ENCODE measurements at regions not wholly inside any gene's neighbourhood (a gene's known extent, or its start where the extent isn't known, plus 50 kb on each side); places are given as distances from the start of the nearest gene placed in this dataset.

DNA sequence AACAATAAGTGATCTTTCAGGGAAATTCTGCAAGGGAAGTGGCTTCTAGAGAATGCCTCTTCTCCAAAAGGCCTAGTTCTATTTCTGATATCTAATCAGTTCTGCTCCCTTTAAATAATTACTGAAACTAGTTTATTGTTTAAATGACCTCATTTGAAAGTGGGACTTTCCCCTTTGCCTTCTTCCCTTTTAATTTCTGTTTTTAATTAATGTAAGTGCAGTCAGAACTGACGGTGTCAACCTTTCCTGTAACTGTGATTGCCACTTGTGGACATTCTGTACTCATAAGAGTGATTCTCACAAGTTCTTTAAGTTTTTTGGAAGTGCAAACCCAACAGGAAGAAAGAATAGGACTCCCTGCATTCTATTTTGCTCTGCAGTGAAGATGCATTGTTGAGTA lies 265.3 kb upstream of the PLEKHG7 start (continued):
- TF ChIP-seq SUPT20H (IDR thresholded peaks at IDR 0.05; ENCODE audit: borderline replicate concordance, control insufficient read depth, low read depth, low read length) (no peak), MTA3 (IDR thresholded peaks at IDR 0.05; ENCODE audit: borderline replicate concordance, low read length) (no peak), NFXL1 (IDR thresholded peaks at IDR 0.05; ENCODE audit: borderline replicate concordance) (no peak), ZSCAN29 (IDR thresholded peaks at IDR 0.05) (no peak), NFYB (IDR thresholded peaks at IDR 0.05; ENCODE audit: insufficient read depth, low read depth, low read length) (no peak), TAF1 (IDR thresholded peaks at IDR 0.05; ENCODE audit: borderline replicate concordance, low read depth, low read length) (no peak), MEF2A (IDR thresholded peaks at IDR 0.05; ENCODE audit: insufficient read depth, low read depth, low read length) (0 out of 2 replicates have a peak, but pooled peaks have one; percentile 32), GABPA (IDR thresholded peaks at IDR 0.05; ENCODE audit: low read depth) (no peak), STAT3 (IDR thresholded peaks at IDR 0.05; ENCODE audit: low read depth, low read length) (no peak), LARP7 (IDR thresholded peaks at IDR 0.05) (no peak)
- TF ChIP-seq, protein P1, sequence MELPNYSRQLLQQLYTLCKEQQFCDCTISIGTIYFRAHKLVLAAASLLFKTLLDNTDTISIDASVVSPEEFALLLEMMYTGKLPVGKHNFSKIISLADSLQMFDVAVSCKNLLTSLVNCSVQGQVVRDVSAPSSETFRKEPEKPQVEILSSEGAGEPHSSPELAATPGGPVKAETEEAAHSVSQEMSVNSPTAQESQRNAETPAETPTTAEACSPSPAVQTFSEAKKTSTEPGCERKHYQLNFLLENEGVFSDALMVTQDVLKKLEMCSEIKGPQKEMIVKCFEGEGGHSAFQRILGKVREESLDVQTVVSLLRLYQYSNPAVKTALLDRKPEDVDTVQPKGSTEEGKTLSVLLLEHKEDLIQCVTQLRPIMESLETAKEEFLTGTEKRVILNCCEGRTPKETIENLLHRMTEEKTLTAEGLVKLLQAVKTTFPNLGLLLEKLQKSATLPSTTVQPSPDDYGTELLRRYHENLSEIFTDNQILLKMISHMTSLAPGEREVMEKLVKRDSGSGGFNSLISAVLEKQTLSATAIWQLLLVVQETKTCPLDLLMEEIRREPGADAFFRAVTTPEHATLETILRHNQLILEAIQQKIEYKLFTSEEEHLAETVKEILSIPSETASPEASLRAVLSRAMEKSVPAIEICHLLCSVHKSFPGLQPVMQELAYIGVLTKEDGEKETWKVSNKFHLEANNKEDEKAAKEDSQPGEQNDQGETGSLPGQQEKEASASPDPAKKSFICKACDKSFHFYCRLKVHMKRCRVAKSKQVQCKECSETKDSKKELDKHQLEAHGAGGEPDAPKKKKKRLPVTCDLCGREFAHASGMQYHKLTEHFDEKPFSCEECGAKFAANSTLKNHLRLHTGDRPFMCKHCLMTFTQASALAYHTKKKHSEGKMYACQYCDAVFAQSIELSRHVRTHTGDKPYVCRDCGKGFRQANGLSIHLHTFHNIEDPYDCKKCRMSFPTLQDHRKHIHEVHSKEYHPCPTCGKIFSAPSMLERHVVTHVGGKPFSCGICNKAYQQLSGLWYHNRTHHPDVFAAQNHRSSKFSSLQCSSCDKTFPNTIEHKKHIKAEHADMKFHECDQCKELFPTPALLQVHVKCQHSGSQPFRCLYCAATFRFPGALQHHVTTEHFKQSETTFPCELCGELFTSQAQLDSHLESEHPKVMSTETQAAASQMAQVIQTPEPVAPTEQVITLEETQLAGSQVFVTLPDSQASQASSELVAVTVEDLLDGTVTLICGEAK (IDR thresholded peaks at IDR 0.05; ENCODE audit: borderline replicate concordance) = no peak
- TF ChIP-seq, protein P2, sequence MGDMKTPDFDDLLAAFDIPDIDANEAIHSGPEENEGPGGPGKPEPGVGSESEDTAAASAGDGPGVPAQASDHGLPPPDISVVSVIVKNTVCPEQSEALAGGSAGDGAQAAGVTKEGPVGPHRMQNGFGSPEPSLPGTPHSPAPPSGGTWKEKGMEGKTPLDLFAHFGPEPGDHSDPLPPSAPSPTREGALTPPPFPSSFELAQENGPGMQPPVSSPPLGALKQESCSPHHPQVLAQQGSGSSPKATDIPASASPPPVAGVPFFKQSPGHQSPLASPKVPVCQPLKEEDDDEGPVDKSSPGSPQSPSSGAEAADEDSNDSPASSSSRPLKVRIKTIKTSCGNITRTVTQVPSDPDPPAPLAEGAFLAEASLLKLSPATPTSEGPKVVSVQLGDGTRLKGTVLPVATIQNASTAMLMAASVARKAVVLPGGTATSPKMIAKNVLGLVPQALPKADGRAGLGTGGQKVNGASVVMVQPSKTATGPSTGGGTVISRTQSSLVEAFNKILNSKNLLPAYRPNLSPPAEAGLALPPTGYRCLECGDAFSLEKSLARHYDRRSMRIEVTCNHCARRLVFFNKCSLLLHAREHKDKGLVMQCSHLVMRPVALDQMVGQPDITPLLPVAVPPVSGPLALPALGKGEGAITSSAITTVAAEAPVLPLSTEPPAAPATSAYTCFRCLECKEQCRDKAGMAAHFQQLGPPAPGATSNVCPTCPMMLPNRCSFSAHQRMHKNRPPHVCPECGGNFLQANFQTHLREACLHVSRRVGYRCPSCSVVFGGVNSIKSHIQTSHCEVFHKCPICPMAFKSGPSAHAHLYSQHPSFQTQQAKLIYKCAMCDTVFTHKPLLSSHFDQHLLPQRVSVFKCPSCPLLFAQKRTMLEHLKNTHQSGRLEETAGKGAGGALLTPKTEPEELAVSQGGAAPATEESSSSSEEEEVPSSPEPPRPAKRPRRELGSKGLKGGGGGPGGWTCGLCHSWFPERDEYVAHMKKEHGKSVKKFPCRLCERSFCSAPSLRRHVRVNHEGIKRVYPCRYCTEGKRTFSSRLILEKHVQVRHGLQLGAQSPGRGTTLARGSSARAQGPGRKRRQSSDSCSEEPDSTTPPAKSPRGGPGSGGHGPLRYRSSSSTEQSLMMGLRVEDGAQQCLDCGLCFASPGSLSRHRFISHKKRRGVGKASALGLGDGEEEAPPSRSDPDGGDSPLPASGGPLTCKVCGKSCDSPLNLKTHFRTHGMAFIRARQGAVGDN (IDR thresholded peaks at IDR 0.05) = 0 out of 2 replicates have a peak, but pooled peaks have one; percentile 35
- TF ChIP-seq, protein P3, sequence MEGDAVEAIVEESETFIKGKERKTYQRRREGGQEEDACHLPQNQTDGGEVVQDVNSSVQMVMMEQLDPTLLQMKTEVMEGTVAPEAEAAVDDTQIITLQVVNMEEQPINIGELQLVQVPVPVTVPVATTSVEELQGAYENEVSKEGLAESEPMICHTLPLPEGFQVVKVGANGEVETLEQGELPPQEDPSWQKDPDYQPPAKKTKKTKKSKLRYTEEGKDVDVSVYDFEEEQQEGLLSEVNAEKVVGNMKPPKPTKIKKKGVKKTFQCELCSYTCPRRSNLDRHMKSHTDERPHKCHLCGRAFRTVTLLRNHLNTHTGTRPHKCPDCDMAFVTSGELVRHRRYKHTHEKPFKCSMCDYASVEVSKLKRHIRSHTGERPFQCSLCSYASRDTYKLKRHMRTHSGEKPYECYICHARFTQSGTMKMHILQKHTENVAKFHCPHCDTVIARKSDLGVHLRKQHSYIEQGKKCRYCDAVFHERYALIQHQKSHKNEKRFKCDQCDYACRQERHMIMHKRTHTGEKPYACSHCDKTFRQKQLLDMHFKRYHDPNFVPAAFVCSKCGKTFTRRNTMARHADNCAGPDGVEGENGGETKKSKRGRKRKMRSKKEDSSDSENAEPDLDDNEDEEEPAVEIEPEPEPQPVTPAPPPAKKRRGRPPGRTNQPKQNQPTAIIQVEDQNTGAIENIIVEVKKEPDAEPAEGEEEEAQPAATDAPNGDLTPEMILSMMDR (IDR thresholded peaks at IDR 0.05 in 2 of 3, conservative IDR thresholded peaks at IDR 0.05 in 1 of 3; ENCODE audit: control insufficient read depth in 2 of 3, extremely low read depth in 1 of 3, insufficient read depth in 1 of 3, low read depth in 3 of 3, low read length in 3 of 3) = no peak
- TF ChIP-seq, protein P4, sequence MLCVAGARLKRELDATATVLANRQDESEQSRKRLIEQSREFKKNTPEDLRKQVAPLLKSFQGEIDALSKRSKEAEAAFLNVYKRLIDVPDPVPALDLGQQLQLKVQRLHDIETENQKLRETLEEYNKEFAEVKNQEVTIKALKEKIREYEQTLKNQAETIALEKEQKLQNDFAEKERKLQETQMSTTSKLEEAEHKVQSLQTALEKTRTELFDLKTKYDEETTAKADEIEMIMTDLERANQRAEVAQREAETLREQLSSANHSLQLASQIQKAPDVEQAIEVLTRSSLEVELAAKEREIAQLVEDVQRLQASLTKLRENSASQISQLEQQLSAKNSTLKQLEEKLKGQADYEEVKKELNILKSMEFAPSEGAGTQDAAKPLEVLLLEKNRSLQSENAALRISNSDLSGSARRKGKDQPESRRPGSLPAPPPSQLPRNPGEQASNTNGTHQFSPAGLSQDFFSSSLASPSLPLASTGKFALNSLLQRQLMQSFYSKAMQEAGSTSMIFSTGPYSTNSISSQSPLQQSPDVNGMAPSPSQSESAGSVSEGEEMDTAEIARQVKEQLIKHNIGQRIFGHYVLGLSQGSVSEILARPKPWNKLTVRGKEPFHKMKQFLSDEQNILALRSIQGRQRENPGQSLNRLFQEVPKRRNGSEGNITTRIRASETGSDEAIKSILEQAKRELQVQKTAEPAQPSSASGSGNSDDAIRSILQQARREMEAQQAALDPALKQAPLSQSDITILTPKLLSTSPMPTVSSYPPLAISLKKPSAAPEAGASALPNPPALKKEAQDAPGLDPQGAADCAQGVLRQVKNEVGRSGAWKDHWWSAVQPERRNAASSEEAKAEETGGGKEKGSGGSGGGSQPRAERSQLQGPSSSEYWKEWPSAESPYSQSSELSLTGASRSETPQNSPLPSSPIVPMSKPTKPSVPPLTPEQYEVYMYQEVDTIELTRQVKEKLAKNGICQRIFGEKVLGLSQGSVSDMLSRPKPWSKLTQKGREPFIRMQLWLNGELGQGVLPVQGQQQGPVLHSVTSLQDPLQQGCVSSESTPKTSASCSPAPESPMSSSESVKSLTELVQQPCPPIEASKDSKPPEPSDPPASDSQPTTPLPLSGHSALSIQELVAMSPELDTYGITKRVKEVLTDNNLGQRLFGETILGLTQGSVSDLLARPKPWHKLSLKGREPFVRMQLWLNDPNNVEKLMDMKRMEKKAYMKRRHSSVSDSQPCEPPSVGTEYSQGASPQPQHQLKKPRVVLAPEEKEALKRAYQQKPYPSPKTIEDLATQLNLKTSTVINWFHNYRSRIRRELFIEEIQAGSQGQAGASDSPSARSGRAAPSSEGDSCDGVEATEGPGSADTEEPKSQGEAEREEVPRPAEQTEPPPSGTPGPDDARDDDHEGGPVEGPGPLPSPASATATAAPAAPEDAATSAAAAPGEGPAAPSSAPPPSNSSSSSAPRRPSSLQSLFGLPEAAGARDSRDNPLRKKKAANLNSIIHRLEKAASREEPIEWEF (IDR thresholded peaks at IDR 0.05; ENCODE audit: insufficient replicate concordance, low read depth, low read length) = no peak

All from GM12878 (cell line).